B cell (primary cell): ENCODE measurements at regions not wholly inside any gene's neighbourhood (a gene's known extent, or its start where the extent isn't known, plus 50 kb on each side); places are given as distances from the start of the nearest gene placed in this dataset.

Experiments used
- CTCF ChIP-seq: fragments of 200-600 bp; IDR thresholded peaks from one replicate; pipeline ENCODE4 v1.8.0; 2022; ENCODE audit warnings: antibody characterized with exemption, mild to moderate bottlenecking
- EZH2 ChIP-seq: IDR thresholded peaks from 2 replicates; pipeline ENCODE4 v1.6.1; 2012; ENCODE audit warnings: borderline replicate concordance, low read depth, mild to moderate bottlenecking, moderate library complexity, low read length; ENCODE audit not compliant: insufficient read depth, poor library complexity, severe bottlenecking

- TF ChIP-seq CTCF (no peak), EZH2 (no peak)
Measured at GRCh38 chr4:71093745-71094144, 100.3 kb downstream of the DCK start.
